ENCODE measurements at regions not wholly inside any gene's neighbourhood (a gene's known extent, or its start where the extent isn't known, plus 50 kb on each side); places are given as distances from the start of the nearest gene placed in this dataset.

DNA sequence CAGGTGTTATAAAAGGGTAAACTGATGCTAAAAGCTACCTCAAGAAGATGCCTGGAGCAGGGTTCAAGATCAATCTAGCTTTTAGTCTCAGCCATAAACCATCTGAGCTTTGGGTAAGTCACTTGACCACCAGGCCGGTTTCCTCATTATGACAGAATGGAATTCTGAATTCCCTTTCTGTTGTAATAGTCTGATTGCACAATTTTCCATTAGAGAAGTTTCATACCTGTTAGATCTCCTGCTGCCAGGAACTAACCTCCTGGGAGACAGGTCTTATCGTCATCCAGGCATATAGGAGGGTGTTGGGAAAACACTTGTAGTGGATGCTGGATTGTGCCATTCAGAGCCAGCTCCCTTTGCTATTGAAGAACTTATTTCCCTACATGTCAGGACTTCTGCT, 272.5 kb downstream of the TDRD15 start:
- no peaks in the 10 kb centered on the region for H3K9me3 ChIP-seq (ENCODE audit: control insufficient read depth in 5 of 5, low read length in 5 of 5)
- no peak overlapping the region for H3K27ac ChIP-seq (ENCODE audit: low read depth, low read length)
- no peak overlapping the region for H3K9ac ChIP-seq (ENCODE audit: low read length in 5 of 5)
- no peak overlapping the region for H3K4me3 ChIP-seq (ENCODE audit: low read depth in 1 of 5, low read length in 5 of 5)
- no peaks in the 10 kb centered on the region for H3K4me1 ChIP-seq (ENCODE audit: control insufficient read depth in 5 of 5, insufficient read depth in 5 of 5, low read length in 5 of 5)
- H3K36me3 ChIP-seq (ENCODE audit: control insufficient read depth in 5 of 5, insufficient read depth in 5 of 5, low read length in 5 of 5): no peaks in the 10 kb centered on the region
- H3K27me3 ChIP-seq (ENCODE audit: control insufficient read depth in 5 of 5, insufficient read depth in 4 of 5, low read length in 5 of 5): peaks cover 0 to 5% (median 0%) of the 10 kb centered on the region in 5 donors

DNA sequence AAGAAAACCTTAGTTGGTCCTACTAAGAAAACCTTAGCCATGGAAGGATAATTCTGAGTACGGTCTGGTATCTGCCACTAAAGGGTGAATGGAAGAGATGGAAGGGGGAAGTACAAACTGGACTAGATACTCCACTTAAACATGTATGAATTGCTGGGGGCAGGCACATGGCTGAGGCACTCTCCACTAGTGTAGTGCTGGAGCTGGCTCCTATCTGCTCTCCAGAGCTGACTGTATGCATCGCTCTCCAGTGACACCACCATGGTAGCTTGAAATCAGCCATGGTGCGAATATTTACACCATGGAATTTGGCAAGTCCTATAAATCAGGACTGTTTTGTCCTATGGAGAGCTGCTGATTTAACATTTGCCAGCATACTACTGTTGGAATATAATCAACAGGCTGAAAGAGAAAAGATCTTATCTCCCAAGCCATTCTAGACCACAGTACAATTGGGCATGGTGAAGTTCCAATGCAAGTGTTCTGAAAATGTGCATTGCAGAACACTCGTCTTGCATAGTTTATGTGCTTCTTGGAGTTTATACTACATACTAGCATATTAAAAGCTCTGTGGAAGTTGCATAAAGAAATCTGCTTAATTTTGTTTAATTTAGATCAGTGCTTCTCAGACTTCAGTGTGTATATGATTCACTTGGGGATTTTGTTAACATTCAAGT, 277.4 kb downstream of the TDRD15 start:
- H3K9me3 ChIP-seq (ENCODE audit: control insufficient read depth in 5 of 5, low read length in 5 of 5): no peaks in the 10 kb centered on the region
- H3K36me3 ChIP-seq (ENCODE audit: control insufficient read depth in 5 of 5, insufficient read depth in 5 of 5, low read length in 5 of 5): no peaks in the 10 kb centered on the region
- H3K9ac ChIP-seq (ENCODE audit: low read length in 5 of 5): no peak overlapping the region
- H3K4me1 ChIP-seq (ENCODE audit: control insufficient read depth in 5 of 5, insufficient read depth in 5 of 5, low read length in 5 of 5): no peaks in the 10 kb centered on the region
- no peak overlapping the region for H3K4me3 ChIP-seq (ENCODE audit: low read depth in 1 of 5, low read length in 5 of 5)
- peaks cover 0 to 3% (median 0%) of the 10 kb centered on the region in 5 donors for H3K27me3 ChIP-seq (ENCODE audit: control insufficient read depth in 5 of 5, insufficient read depth in 4 of 5, low read length in 5 of 5)
- H3K27ac ChIP-seq (ENCODE audit: low read depth, low read length): no peak overlapping the region

DNA sequence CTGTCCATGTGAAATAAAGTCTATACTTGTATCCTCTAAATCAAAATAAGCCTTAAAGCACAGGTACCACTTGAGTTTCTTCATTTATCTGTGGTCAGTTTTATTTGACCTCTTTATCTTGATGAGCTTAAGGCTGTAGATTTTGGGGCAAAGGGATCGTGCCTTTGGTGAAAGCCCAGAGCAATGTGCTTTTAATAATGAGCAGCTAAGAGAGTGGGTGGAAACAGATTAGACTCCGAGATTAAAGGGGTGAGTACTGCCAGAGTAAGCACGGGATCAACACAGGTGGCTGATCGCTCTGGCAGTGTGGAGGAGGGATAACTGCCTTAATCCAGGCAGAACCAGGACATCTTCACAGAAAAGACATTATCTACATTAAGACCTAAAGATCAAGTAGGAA, 280.4 kb downstream of the TDRD15 start:
- no peaks in the 10 kb centered on the region for H3K4me1 ChIP-seq (ENCODE audit: control insufficient read depth in 5 of 5, insufficient read depth in 5 of 5, low read length in 5 of 5)
- no peak overlapping the region for H3K27ac ChIP-seq (ENCODE audit: low read depth, low read length)
- H3K36me3 ChIP-seq (ENCODE audit: control insufficient read depth in 5 of 5, insufficient read depth in 5 of 5, low read length in 5 of 5): no peaks in the 10 kb centered on the region
- no peak overlapping the region for H3K9ac ChIP-seq (ENCODE audit: low read length in 5 of 5)
- H3K4me3 ChIP-seq (ENCODE audit: low read depth in 1 of 5, low read length in 5 of 5): no peak overlapping the region
- peaks cover 0 to 3% (median 0%) of the 10 kb centered on the region in 5 donors for H3K27me3 ChIP-seq (ENCODE audit: control insufficient read depth in 5 of 5, insufficient read depth in 4 of 5, low read length in 5 of 5)
- H3K9me3 ChIP-seq (ENCODE audit: control insufficient read depth in 5 of 5, low read length in 5 of 5): no peaks in the 10 kb centered on the region

DNA sequence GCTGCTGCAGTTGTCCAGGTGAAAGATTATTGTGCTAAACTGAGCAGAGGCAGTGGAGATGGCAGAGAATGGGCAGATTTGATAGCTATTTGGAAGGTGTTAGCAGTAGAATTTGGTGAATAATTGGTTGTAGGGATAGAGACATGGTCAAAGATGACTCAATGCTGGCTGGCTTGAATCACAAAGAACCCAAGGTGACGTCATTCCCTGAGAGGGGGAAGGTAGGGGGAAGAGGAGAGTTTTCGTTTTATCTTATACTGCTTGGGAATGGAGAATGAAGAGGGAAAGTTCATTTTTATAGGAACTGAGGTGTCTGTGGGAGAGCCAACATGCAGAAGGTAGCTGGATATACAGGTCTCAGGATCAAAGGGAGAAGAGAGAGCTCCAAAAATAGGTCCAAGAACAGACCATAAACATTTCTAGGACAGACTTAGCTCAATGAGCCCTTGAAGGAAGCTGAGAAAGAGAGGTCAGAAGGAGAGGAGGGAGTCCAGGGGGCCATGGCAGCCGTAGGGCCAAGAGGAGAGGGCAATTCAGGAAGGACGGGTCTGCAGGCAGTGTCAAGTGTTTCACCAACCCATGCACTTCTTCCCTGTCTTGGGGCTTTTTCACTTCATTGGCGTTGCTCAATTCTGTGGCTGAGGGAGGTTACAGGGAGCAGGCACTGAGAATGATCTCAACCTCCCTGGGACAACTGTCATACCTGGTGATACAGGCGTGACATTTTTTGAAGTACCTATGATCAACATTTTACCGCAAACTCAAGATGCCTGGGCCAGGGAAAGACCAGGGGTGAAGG, 281.3 kb downstream of the TDRD15 start:
- H3K36me3 ChIP-seq (ENCODE audit: control insufficient read depth in 5 of 5, insufficient read depth in 5 of 5, low read length in 5 of 5): no peaks in the 10 kb centered on the region
- no peaks in the 10 kb centered on the region for H3K4me1 ChIP-seq (ENCODE audit: control insufficient read depth in 5 of 5, insufficient read depth in 5 of 5, low read length in 5 of 5)
- H3K27me3 ChIP-seq (ENCODE audit: control insufficient read depth in 5 of 5, insufficient read depth in 4 of 5, low read length in 5 of 5): peaks cover 0 to 3% (median 0%) of the 10 kb centered on the region in 5 donors
- H3K4me3 ChIP-seq (ENCODE audit: low read depth in 1 of 5, low read length in 5 of 5): no peak overlapping the region
- H3K27ac ChIP-seq (ENCODE audit: low read depth, low read length): no peak overlapping the region
- no peaks in the 10 kb centered on the region for H3K9me3 ChIP-seq (ENCODE audit: control insufficient read depth in 5 of 5, low read length in 5 of 5)
- H3K9ac ChIP-seq (ENCODE audit: low read length in 5 of 5): no peak overlapping the region

DNA sequence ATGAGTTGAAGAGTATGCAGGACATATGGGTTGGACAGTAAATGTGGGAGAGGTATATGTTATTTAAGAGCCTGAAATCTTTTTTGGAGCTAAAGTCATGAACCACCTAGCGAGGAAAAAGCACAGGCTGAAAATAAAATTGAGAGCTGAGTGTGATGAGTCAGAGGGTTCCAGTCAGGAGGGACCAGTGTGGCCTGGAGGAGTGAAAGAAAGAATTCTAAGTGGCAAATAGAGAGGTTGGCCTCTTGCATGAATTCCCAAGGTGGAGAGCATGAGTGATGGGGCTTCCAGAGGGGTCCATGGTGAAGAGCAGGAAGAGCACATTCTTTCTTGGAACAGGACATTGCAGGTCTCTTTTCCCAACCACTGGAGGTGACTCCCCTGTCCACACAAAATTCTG, 282.6 kb downstream of the TDRD15 start:
- Histone ChIP-seq H3K4me3 (ENCODE audit: low read depth in 1 of 5, low read length in 5 of 5) (no peak overlapping the region), H3K27ac (ENCODE audit: low read depth, low read length) (no peak overlapping the region), H3K4me1 (ENCODE audit: control insufficient read depth in 5 of 5, insufficient read depth in 5 of 5, low read length in 5 of 5) (no peaks in the 10 kb centered on the region), H3K9ac (ENCODE audit: low read length in 5 of 5) (no peak overlapping the region), H3K27me3 (ENCODE audit: control insufficient read depth in 5 of 5, insufficient read depth in 4 of 5, low read length in 5 of 5) (peaks cover 0 to 3% (median 0%) of the 10 kb centered on the region in 5 donors), H3K9me3 (ENCODE audit: control insufficient read depth in 5 of 5, low read length in 5 of 5) (no peaks in the 10 kb centered on the region), H3K36me3 (ENCODE audit: control insufficient read depth in 5 of 5, insufficient read depth in 5 of 5, low read length in 5 of 5) (no peaks in the 10 kb centered on the region)

DNA sequence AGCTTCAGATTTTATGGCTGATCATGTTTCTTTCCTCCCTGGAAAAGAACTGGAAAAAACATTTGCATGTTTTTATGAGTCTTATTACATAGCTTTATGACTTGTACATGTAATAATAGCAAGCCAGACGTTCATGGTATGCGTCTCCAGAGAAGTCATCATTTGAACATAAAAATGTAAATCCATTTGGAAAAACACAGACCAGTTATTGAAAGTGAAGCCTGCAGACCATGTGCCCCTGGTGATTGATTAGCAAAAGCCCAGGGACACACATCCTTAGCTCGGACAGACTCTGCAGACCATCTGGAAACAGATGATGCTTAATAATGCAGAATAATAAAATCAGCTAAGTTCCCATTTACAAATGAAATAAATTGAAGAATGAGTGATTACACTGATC, 283.1 kb downstream of the TDRD15 start:
- Histone ChIP-seq H3K36me3 (ENCODE audit: control insufficient read depth in 5 of 5, insufficient read depth in 5 of 5, low read length in 5 of 5) (no peaks in the 10 kb centered on the region), H3K27me3 (ENCODE audit: control insufficient read depth in 5 of 5, insufficient read depth in 4 of 5, low read length in 5 of 5) (peaks cover 0 to 3% (median 0%) of the 10 kb centered on the region in 5 donors), H3K27ac (ENCODE audit: low read depth, low read length) (no peak overlapping the region), H3K4me3 (ENCODE audit: low read depth in 1 of 5, low read length in 5 of 5) (no peak overlapping the region), H3K9me3 (ENCODE audit: control insufficient read depth in 5 of 5, low read length in 5 of 5) (no peaks in the 10 kb centered on the region), H3K4me1 (ENCODE audit: control insufficient read depth in 5 of 5, insufficient read depth in 5 of 5, low read length in 5 of 5) (no peaks in the 10 kb centered on the region), H3K9ac (ENCODE audit: low read length in 5 of 5) (no peak overlapping the region)

DNA sequence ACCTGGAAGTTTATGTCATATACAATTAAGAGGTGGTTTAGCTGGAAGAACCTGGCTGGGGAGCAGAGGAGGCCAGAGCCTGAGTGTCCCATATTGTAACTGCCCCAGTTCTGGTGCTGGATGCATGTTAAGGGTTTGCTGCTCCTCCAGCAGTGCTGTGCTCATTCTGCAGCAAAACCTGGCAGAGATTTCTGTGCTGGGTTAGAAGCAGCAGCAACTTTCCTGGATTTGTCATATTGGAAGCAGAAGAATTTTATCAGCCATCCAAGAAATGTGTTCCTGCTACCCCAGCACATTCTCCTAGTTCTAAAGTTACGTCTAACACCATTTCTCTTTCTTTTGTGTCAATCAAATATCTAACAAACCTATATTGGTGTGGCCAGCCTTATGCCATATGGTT, 284.1 kb downstream of the TDRD15 start:
- no peaks in the 10 kb centered on the region for H3K36me3 ChIP-seq (ENCODE audit: control insufficient read depth in 5 of 5, insufficient read depth in 5 of 5, low read length in 5 of 5)
- H3K4me3 ChIP-seq (ENCODE audit: low read depth in 1 of 5, low read length in 5 of 5): no peak overlapping the region
- no peaks in the 10 kb centered on the region for H3K4me1 ChIP-seq (ENCODE audit: control insufficient read depth in 5 of 5, insufficient read depth in 5 of 5, low read length in 5 of 5)

DNA sequence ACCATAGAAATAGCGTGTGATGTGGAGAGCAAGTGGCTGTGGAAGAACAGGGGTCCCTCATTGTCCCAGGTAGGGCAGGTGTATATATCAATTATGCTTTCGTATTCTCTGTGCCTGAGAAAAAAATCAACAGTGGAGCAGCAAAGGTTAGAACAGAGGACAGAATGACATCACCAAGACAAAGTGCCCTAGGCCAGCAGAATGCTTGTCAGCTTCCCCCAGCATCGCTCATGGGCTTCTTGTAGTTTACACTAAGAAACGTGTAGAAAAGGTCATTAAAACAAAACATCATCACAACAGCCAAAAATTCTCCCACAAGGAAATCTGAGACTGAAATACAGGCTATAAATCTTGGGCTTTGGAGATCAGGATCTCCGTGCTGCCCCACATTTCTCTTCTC, 288.0 kb downstream of the TDRD15 start:
- Histone ChIP-seq H3K9ac (ENCODE audit: low read length in 5 of 5) (no peak overlapping the region), H3K27ac (ENCODE audit: low read depth, low read length) (no peak overlapping the region), H3K27me3 (ENCODE audit: control insufficient read depth in 5 of 5, insufficient read depth in 4 of 5, low read length in 5 of 5) (no peaks in the 10 kb centered on the region), H3K4me1 (ENCODE audit: control insufficient read depth in 5 of 5, insufficient read depth in 5 of 5, low read length in 5 of 5) (no peaks in the 10 kb centered on the region), H3K4me3 (ENCODE audit: low read depth in 1 of 5, low read length in 5 of 5) (no peak overlapping the region), H3K9me3 (ENCODE audit: control insufficient read depth in 5 of 5, low read length in 5 of 5) (no peaks in the 10 kb centered on the region), H3K36me3 (ENCODE audit: control insufficient read depth in 5 of 5, insufficient read depth in 5 of 5, low read length in 5 of 5) (no peaks in the 10 kb centered on the region)

More for the DNA sequence above, 284.1 kb downstream of the TDRD15 start:
- H3K9ac ChIP-seq (ENCODE audit: low read length in 5 of 5): no peak overlapping the region
- no peak overlapping the region for H3K27ac ChIP-seq (ENCODE audit: low read depth, low read length)
- H3K9me3 ChIP-seq (ENCODE audit: control insufficient read depth in 5 of 5, low read length in 5 of 5): no peaks in the 10 kb centered on the region
- peaks cover 0 to 3% (median 0%) of the 10 kb centered on the region in 5 donors for H3K27me3 ChIP-seq (ENCODE audit: control insufficient read depth in 5 of 5, insufficient read depth in 4 of 5, low read length in 5 of 5)

DNA sequence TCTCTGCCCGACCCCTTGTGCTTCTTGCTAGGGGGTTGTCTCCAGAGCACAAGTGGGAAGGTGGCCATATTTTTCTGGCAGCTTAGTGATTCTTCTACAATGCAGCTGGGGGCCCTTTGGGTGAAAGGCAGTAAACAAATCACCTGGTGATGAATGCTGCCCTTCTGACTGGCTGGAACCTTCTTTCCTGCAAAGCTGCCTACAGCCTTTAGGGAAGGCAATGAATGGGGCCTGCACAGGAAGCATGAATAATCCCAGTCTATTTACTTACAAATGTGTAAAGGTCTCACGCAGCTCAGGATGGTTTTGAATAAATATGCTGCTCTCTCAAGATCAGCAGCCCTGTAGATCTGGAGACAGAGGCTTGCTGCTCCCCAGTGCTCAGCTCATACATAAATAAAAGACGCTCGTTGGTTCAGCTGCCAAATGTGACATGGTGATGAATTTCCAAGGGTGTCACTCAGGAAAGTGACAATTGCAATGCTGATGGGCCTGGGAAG, 289.2 kb downstream of the TDRD15 start:
- no peaks in the 10 kb centered on the region for H3K36me3 ChIP-seq (ENCODE audit: control insufficient read depth in 5 of 5, insufficient read depth in 5 of 5, low read length in 5 of 5)
- no peaks in the 10 kb centered on the region for H3K4me1 ChIP-seq (ENCODE audit: control insufficient read depth in 5 of 5, insufficient read depth in 5 of 5, low read length in 5 of 5)
- no peaks in the 10 kb centered on the region for H3K9me3 ChIP-seq (ENCODE audit: control insufficient read depth in 5 of 5, low read length in 5 of 5)
- no peaks in the 10 kb centered on the region for H3K27me3 ChIP-seq (ENCODE audit: control insufficient read depth in 5 of 5, insufficient read depth in 4 of 5, low read length in 5 of 5)
- no peak overlapping the region for H3K4me3 ChIP-seq (ENCODE audit: low read depth in 1 of 5, low read length in 5 of 5)
- no peak overlapping the region for H3K9ac ChIP-seq (ENCODE audit: low read length in 5 of 5)
- no peak overlapping the region for H3K27ac ChIP-seq (ENCODE audit: low read depth, low read length)

DNA sequence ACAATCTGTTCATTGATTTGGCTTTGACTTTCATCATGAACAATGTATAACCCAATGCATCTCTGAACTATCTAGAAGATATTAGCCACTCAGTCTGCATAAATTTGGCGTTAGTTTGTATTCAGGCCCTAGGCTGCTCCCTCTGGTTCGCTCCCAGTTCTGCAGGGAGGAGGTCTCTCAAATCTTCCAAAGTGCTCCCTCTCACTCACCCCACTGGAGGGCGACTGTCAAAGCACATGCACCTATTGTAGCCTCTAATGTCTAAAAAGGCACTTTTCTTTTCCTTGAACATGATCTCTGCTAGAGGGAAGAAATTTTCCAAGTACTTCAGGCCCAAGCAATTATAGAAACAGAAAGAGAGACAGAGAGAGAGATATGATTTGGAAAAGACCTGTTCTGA, 291.5 kb downstream of the TDRD15 start:
- Histone ChIP-seq H3K4me1 (ENCODE audit: control insufficient read depth in 5 of 5, insufficient read depth in 5 of 5, low read length in 5 of 5) (no peaks in the 10 kb centered on the region), H3K4me3 (ENCODE audit: low read depth in 1 of 5, low read length in 5 of 5) (no peak overlapping the region), H3K9me3 (ENCODE audit: control insufficient read depth in 5 of 5, low read length in 5 of 5) (no peaks in the 10 kb centered on the region), H3K27me3 (ENCODE audit: control insufficient read depth in 5 of 5, insufficient read depth in 4 of 5, low read length in 5 of 5) (no peaks in the 10 kb centered on the region), H3K36me3 (ENCODE audit: control insufficient read depth in 5 of 5, insufficient read depth in 5 of 5, low read length in 5 of 5) (no peaks in the 10 kb centered on the region), H3K27ac (ENCODE audit: low read depth, low read length) (no peak overlapping the region), H3K9ac (ENCODE audit: low read length in 5 of 5) (no peak overlapping the region)
